HG02938 (cell line): ENCODE measurements at regions not wholly inside any gene's neighbourhood (a gene's known extent, or its start where the extent isn't known, plus 50 kb on each side); places are given as distances from the start of the nearest gene placed in this dataset.
"Not testable (repeated sequence)": the region's sequence is repeated elsewhere in the genome, so short reads cannot be mapped to it uniquely, and the experiment has no call there.

Experiments used
- ATAC-seq: cut with Tn5 transposase; IDR thresholded peaks from one replicate; pipeline ENCODE4 v1.9.1; 2021; ENCODE audit warnings: mild to moderate bottlenecking, moderate library complexity; ENCODE audit not compliant: unreplicated experiment

- no peak for ATAC-seq
These were observed 183.1 kb upstream of the SEMA3E start for GRCh38 chr7:83832009-83832408.

GRCh38 chr7:83827036-83827435 lies 178.1 kb upstream of the SEMA3E start:
- ATAC-seq: no peak

- ATAC-seq: no peak
These were observed 175.3 kb upstream of the SEMA3E start for GRCh38 chr7:83824214-83824613.

GRCh38 chr7:83821866-83822265 lies 172.9 kb upstream of the SEMA3E start:
- no peak for ATAC-seq

- ATAC-seq: no peak
These were observed 171.7 kb upstream of the SEMA3E start for GRCh38 chr7:83820641-83821040.

GRCh38 chr7:83819911-83820310 lies 171.0 kb upstream of the SEMA3E start:
- ATAC-seq: no peak

- no peak for ATAC-seq
These were observed 165.5 kb upstream of the SEMA3E start for GRCh38 chr7:83814480-83814879.

GRCh38 chr7:83812563-83812962 lies 163.6 kb upstream of the SEMA3E start:
- not testable (repeated sequence) for ATAC-seq

GRCh38 chr7:83808982-83809381 lies 160.0 kb upstream of the SEMA3E start:
- ATAC-seq: no peak

GRCh38 chr7:83807774-83808173 lies 158.8 kb upstream of the SEMA3E start:
- ATAC-seq: no peak

GRCh38 chr7:83806538-83806937 lies 157.6 kb upstream of the SEMA3E start:
- ATAC-seq: no peak

- ATAC-seq: no peak
These were observed 150.4 kb upstream of the SEMA3E start for GRCh38 chr7:83799333-83799732.

GRCh38 chr7:83798489-83798888 lies 149.6 kb upstream of the SEMA3E start:
- ATAC-seq: peak; percentile 57

- peak; percentile 49 for ATAC-seq
These were observed 147.8 kb upstream of the SEMA3E start for GRCh38 chr7:83796760-83797159.

GRCh38 chr7:83794829-83795228 lies 145.9 kb upstream of the SEMA3E start:
- no peak for ATAC-seq

GRCh38 chr7:83793558-83793957 lies 144.6 kb upstream of the SEMA3E start:
- ATAC-seq: no peak

- no peak for ATAC-seq
These were observed 142.8 kb upstream of the SEMA3E start for GRCh38 chr7:83791737-83792136.

GRCh38 chr7:83786858-83787257 lies 137.9 kb upstream of the SEMA3E start:
- ATAC-seq: no peak

GRCh38 chr7:83782628-83783027 lies 133.7 kb upstream of the SEMA3E start:
- ATAC-seq: no peak

GRCh38 chr7:83778073-83778443 lies 129.1 kb upstream of the SEMA3E start:
- no peak for ATAC-seq

- no peak for ATAC-seq
These were observed 128.6 kb upstream of the SEMA3E start for GRCh38 chr7:83777406-83778072.

- no peak for ATAC-seq
These were observed 120.5 kb upstream of the SEMA3E start for GRCh38 chr7:83769407-83769806.

- no peak for ATAC-seq
These were observed 102.3 kb upstream of the SEMA3E start for GRCh38 chr7:83751217-83751616.
